22Rv1 (cell line): ENCODE measurements at regions not wholly inside any gene's neighbourhood (a gene's known extent, or its start where the extent isn't known, plus 50 kb on each side); places are given as distances from the start of the nearest gene placed in this dataset.

ENCODE experiments used
- CTCF ChIP-seq: fragments of 450-650 bp; IDR thresholded peaks from 2 replicates; pipeline ENCODE4 v1.5.1; 2017; ENCODE audit warnings: mild to moderate bottlenecking
- ZFX ChIP-seq: fragments of 450-650 bp; IDR thresholded peaks from 2 replicates; pipeline ENCODE4 v1.6.1; 2017; ENCODE audit warnings: antibody characterized with exemption, borderline replicate concordance

- TF ChIP-seq CTCF, result no peak
- TF ChIP-seq ZFX, result no peak
Observed at GRCh38 chr6:11951868-11952267, 60.2 kb upstream of the HIVEP1 start.
